ENCODE measurements at regions not wholly inside any gene's neighbourhood (a gene's known extent, or its start where the extent isn't known, plus 50 kb on each side); places are given as distances from the start of the nearest gene placed in this dataset.
"Not testable (repeated sequence)": the region's sequence is repeated elsewhere in the genome, so short reads cannot be mapped to it uniquely, and the experiment has no call there.

GRCh38 chr20:29320216-29320949 lies 1937.1 kb upstream of the DEFB115 start:
- not testable (repeated sequence) for DNase-seq

DNA sequence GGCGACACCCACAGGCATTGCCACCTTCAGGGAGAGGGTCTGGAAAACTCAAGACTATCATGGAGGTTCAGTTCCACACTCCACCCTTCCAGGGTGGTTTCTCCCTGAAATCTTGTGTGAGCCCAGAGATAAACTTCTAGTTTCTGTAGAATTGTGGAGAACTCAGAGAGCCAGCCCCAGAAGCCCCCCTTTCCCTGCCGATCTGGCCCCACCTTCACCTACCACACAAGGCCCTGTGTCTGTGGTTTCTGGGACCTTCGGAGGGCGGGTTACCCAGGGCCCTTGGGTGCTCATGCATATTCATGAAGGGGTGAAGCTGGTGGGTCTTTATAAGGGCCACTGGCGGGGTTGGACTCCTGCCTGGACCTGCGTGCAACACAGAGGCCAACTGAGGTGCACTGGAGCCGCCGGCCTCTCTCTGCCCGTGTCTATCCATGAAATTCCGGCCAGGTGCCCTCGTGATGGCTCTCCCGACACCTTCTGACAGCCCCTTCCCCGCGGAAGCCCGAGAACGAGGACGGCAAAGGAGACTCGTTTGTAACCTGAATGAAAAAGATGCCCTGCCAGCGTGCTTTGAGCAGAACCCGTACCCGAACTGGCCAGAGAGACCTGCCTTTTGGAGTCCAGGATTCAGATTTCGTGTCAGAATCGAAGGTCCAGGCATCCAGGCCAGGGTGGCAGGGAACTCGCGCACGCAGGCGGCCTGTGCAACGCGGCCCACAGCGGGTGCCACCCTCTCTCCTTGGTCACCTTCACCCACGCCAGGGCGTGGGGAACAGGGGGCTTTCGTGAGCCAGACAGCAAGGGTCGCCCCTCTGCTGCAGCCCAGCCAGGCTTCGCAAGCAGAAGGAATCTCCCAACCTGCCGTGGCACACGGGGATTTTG lies 1933.6 kb upstream of the DEFB115 start:
- DNase-seq = not testable (repeated sequence)

DNA sequence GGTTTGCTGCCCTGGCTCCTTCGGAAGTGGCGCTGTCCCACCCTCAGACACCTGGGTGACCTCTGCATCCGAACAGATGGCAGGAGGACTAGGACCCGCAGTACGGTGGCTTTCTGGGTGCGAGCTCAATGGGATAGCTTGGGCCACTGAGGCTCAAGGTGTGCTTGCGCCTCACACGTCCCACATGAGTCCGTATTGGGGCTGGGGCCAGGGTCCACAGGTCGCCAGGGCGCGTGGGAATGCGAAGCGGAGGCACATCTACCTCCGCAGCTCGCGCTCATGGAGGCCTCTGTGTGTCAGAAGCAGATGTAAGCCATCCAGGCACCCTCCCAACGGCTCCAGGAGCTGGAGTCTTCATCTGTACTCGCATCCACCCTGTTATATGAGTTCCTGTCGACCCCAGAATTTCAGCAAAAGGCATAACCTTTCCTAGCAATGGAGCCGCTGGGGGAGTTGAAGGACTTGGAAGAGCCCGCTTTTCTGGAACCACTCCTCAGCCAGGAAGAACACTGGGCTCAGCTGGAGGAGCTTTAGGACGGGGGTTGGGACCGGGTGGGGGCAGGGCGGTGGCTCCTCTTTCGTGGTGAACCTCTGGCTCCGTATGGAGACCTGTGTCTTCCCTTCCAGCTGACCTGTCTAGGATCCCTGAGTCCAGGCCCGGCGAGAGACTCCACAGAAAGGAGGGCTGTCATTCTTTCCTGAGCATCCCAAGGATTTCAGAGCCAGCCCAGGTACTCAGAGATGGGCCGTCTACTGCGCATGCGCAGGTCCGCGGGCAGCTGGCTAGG lies 1932.8 kb upstream of the DEFB115 start:
- not testable (repeated sequence) for DNase-seq

DNA sequence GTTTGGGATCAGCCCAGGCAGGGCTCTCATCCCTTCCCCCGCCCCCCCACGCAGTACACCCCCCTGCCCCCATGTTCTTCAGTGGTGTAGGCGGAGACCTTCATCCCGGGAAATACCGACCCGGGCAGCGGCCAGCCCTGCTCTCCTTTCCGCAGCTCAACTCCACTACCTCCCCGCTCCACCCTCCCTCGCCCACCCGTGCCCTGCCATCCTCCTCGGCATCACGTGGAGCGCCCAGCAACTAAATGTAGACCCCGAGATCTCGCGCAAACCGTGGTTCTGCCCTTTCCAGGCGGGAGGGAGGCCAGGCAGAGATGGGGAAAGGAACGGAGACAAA lies 1932.2 kb upstream of the DEFB115 start:
- no peak for DNase-seq

GRCh38 chr20:29325781-29326180 lies 1931.7 kb upstream of the DEFB115 start:
- not testable (repeated sequence) for DNase-seq

- DNase-seq = no peak
Observed at GRCh38 chr20:29326376-29327070, 1930.9 kb upstream of the DEFB115 start.

DNA sequence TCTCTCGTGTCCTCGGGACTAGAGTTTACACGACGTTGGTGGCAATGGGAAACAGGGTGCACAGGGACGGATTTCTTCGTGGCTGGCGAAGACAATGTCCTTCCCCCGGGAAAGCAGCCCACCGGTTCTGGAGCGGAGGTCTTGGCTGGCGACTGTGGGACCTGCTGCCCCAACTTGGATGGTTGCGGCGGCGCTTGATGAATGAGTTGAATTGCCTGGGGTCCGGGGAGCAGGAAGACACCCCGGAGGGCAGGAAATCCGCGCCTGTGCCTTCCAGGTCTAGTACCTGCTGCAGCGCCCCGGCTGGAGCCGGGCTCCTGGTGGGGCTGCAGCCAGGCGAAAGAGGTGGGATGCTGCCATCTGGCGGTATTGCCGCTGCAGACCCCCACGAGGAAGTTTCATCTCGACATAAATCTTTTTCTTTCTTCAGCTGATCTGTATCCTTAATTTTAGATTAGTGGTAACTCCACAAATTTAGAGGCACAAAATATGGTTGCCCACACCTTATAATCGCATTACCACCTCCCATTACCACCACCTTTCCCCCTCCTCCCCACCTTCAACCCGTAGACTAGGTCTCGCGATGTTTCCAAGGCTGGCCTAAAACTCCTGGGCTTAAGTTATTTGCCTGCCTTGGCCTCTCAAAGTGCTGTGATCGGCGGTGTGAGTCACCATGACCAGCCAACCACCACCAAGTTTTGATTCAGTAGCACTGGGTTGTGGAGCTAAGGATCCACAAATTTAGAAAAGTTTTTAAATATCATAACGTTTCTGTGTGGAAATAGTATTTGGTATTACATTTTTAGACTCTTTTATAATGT lies 1929.7 kb upstream of the DEFB115 start:
- DNase-seq = not testable (repeated sequence)

DNA sequence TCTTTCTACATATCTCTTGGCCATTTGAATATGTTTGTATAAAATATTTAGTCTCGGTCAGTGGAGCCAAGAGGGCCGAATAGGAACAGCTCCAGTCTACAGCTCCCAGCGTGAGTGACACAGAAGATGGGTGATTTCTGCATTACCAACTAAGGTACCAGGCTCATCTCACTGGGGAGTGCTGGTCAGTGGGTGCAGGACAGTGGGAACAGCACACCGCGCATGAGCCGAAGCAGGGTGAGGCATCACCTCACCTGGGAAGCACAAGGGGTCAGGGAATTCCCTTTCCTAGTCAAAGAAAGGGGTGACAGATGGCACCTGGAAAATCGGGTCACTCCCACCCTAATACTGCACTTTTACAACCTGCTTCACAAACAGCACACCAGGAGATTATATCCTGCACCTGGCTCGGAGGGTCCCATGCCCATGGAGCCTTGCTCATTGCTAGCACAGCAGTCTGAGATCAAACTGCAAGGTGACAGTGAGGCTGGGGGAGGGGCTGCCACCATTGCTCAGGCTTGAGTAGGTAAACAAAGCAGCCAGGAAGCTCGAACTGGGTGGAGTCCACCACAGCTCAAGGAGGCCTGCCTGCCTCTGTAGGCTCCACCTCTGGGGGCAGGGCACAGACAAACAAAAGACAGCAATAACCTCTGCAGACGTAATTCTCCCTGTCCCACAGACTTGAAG lies 1926.9 kb upstream of the DEFB115 start:
- DNase-seq = not testable (repeated sequence)

- no peak for DNase-seq
Observed at GRCh38 chr20:29349836-29350235, 1907.6 kb upstream of the DEFB115 start.

GRCh38 chr20:29375937-29376336 lies 1881.5 kb upstream of the DEFB115 start:
- not testable (repeated sequence) for DNase-seq

GRCh38 chr20:29392853-29393252 lies 1864.6 kb upstream of the DEFB115 start:
- DNase-seq = not testable (repeated sequence)

- DNase-seq = no peak
Observed at GRCh38 chr20:29408034-29408695, 1849.3 kb upstream of the DEFB115 start.

- DNase-seq = not testable (repeated sequence)
Observed at GRCh38 chr20:29408707-29409106, 1848.8 kb upstream of the DEFB115 start.

DNA sequence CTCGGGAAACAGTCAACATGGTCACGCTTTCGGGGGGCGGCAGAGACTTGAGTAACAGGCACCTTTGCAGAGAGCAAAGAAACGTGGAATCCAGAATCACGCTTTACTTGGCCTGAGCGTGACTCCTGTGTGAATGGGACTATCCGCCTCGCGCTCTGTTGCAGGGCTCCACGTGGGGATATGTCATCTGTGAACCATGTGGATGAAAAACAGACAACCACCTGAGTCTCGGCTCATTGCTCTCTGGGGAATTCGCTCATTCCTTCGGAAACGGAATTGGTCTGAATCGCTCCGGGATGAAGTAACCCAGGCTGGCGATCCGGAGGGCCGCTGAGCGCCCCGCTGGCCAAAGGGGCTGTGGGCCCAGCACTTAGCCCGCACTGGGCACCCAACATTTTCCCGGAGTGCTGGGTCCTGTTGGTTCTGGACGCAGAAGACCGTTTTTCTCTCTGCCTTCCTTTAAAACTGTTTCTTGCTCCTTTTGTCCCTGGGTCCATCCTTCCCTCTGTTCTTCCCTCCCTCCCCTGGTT lies 1848.2 kb upstream of the DEFB115 start:
- not testable (repeated sequence) for DNase-seq

GRCh38 chr20:29409833-29410805 lies 1847.3 kb upstream of the DEFB115 start:
- DNase-seq = no peak

- no peak for DNase-seq
Observed at GRCh38 chr20:29410806-29411457, 1846.5 kb upstream of the DEFB115 start.

GRCh38 chr20:29411458-29411820 lies 1846.0 kb upstream of the DEFB115 start:
- DNase-seq = not testable (repeated sequence)

GRCh38 chr20:29419378-29419777 lies 1838.1 kb upstream of the DEFB115 start:
- no peak for DNase-seq
